HG02588 (cell line): ENCODE measurements at regions not wholly inside any gene's neighbourhood (a gene's known extent, or its start where the extent isn't known, plus 50 kb on each side); places are given as distances from the start of the nearest gene placed in this dataset.

Source experiments
- ATAC-seq: cut with Tn5 transposase; IDR thresholded peaks from one replicate; pipeline ENCODE4 v1.9.1; 2021; ENCODE audit warnings: mild to moderate bottlenecking, moderate library complexity; ENCODE audit not compliant: unreplicated experiment

DNA sequence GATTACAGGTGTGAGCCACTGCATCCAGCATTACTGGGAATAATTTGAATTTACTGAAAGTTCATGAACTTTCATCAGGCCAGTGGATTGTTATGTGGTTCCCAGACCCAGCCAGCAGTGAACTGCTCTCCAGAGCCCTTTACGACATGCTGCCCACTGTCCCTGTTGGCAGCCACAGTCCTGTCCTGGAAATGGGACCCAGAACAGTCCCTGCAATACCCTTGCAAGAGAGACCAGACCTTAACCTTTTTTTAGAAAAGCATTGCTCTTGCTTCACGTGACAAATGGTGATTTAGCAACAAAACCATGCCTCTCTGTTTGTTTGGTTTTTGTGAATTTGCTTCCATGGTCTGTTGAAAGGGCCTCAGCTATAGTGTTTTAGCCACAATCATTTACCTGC is 367.3 kb upstream of the C2CD4B start:
- no peak for ATAC-seq

DNA sequence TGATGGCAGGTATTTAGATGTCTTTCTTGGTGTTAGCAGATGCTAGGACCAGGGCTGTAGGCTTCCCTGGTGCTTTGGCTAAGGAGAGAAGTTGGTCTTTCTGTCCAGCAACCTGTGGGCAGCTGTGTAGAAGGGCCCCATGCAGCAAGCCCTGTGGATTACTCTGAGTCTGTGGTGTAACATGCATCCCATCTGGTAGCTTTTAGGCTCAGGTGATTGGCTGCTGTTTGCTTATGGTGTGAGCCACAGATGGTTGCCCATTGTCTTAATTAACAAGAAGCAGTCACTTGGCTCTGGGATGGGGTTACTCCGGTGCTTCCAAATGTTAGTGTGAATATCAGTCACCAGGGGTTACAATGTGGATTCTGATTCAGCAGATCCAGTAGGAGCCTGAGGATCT is 368.6 kb upstream of the C2CD4B start:
- no peak for ATAC-seq

DNA sequence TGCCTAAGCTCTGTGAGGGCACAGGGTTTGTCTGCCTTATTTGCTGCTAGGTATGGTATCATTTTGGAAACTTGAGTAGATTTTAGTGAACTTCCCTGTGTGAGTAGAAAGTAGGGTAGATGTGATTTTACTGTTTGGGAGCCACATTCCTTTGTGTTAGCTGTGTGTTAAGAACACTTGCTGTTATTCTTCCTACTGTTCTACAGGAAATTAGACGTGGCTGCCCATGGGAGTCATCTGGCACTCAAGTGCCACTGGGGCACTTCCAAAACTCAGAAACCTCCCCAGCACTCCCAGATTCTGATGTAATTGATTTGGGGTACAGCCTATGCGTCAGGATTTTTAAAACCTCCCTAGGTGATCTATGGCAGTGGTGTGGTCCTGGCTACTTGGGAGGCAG is 369.9 kb upstream of the C2CD4B start:
- no peak for ATAC-seq

DNA sequence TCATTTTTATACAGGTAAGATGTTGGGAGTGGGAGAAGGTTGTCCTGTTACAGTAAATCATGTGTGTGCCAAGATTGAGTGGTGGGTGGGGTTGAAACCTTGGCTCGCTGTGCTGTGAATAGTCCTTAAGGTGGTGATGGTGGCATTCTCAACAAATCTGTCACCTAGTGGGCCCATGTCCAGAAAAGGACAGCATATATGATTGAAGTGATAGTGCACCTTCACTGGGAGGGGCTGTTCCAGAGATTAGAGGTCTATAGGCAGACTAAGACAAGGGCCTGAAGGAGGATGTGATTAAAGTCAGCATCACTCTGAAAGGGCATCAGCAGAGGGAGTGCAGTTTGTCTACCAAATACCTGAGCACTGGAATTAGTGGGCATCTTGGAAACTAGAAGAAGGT is 374.2 kb upstream of the C2CD4B start:
- ATAC-seq: no peak

DNA sequence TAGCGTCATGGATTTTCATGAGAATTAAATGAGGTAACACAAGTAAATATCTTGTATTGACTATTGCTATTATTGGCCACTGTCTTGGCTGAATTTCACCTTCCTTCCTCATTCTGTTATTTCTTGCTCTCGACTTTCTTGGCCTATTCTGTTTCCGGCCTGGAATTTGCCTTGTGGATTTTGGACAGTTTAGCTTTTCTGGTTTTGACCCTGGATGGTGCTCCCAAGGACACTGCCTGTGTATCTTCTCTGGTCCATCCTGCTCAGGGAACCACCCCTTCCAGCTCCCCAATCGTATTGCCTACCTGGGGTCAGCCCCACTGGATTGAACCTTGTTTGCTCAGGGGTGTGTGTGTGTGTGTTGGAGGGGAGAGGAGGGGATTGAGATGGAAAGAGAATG is 376.2 kb upstream of the C2CD4B start:
- ATAC-seq: no peak

DNA sequence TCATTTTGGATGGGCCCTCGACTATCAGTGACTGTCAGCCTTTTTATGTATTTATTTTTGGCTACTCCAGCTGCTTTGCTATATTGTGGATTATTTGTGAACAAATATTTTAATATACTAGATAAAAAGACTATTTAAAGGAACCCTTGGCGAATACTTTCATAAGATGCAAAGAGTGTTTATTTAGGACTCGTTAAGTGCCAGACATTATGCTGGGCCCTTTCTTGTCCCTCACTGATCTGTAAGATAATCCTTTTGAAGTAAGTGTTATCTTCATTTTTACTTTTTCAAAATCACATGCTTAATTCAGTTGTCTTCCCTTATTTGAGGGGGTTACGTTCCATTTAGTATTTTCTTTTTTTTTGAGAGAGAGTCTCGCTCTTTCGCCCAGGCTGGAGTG is 376.8 kb upstream of the C2CD4B start:
- no peak for ATAC-seq

DNA sequence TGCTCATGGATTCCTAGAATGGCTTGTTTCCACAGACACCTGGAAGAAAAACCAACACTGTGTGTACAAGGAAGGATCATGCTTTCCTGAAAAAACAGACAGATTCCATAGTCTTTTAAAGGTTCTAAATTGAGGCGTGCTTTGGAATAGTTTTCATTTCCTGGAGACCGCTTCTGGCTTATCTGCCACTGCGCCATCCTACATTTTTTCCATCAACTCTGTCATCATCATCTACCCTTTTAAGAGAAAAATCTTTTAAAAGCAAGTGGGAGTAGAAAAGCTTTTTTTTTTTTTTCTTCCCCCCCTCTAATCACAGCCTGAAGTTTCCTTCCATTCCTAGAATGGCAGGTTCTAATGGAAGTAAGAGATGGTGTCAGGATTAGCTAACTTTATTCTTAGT is 379.4 kb upstream of the C2CD4B start:
- ATAC-seq: no peak

DNA sequence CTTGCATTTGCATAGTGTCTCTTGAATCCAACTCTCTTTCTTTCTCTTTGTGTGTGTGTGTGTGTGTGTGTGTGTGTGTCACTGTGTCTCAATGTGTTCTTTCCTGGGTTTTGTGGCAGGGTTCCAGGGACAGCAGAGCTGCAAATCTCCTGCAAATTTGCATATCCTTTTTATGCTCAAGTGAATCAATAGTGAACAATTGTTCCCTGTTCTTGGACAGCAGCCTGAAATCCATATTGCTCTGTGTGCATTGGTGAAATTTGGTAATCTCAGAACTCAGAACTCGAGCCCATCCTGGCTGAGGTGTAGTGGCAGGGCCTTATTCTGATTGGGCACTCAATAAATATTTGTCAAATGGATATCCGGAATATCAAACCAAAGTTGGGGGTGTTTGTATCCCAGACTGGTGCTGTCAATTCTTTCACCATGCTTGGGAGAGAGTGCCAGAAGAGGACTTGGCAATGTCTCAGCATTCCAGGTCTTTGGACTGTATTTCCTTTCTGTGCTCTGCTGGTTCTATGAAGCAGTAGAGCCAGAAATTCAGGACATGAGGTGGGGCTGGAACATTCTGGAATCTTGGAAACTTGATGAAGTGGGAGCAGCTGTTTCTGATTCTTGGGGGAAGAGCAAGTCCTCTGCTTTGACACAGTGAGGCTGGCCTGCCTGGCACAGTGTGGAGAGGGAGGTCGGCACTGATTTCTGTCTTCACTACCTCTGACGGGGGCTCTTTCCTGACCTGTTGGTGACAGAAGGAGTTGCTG is 380.6 kb upstream of the C2CD4B start:
- no peak for ATAC-seq

DNA sequence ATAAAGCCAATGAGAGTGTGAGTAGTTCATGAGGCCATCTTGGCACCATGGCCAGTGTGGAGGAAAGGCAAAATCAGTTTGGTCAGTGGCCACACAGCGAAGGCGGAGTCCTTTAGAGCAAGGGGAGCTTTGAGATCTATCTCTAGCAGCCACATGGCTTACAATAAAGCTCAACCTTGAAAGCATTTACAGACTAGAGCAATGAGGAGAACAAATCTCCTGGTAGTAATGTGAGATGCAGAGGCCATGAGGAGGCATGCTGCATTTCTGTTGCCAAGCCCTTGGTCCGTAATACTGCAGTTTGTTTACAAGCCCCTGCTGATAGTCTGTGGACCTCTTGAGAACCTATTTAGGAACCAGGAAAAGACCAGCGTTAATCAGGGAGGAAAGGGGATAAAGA is 381.5 kb upstream of the C2CD4B start:
- no peak for ATAC-seq

DNA sequence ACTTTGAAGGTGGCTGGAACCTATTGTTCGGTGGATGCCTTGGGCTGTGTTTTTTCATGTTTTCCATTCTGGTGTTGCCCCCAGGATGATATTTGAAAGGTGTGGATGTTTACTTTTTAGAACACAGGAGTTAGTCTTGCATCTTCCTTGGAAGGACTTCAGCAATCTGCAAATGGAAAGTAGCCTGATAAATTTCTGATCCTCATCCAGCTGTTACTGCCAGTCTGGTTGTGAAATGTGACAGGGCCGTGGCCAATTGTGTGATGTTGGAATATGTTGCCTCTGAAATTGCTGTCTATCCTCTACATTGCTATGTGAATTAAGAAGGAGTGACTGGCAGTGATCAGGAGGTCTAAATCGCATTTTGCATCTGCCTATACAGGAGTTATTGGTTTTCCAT is 382.5 kb upstream of the C2CD4B start:
- ATAC-seq: no peak

DNA sequence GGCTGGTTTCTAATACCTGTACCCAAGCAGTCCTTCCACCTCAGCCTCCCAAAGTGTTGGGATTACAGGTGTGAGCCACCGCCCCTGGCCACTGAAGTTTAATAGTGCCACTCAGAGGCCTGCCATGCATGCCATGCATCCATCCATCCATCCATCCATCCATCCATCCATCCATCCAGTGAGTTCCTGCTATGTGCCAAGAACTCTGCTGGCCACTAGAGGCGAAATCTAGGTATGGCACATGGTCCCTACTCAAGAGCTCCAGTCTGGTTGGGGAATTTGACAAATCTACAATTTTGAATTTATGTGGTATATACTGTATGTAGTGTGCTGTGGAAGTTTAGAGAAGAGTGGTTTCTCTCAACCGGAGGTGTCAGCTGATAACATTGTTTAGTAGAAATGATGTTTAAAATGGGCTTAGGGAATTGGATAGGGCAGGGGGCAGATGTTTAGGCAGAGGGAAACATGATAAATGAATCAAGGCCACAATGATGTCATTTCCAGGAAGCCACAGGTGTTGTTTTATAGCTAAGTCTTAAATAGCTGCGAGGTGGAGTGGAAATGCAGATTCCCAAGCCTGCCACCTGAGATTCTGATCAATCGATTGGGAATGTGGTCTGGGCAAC is 384.4 kb upstream of the C2CD4B start:
- no peak for ATAC-seq

DNA sequence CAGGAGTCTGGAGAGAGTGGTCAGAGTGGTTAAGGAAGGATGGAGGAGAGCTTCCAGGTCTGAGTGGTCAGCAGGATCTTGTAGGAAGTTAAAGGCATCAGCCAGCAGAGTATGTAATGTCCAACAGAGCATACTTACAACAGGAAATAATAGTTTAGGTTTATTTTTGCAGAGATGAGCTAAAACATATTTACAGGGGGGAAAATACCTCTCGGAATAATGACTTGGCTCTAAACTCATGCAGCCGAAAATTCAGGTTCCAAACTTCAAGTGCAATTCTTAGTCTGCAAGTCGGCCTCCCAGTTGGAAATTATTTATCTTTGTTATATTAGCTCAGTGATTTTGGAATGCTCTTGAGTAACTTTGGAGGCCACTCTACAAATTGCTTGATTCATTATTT is 385.0 kb upstream of the C2CD4B start:
- ATAC-seq: no peak

DNA sequence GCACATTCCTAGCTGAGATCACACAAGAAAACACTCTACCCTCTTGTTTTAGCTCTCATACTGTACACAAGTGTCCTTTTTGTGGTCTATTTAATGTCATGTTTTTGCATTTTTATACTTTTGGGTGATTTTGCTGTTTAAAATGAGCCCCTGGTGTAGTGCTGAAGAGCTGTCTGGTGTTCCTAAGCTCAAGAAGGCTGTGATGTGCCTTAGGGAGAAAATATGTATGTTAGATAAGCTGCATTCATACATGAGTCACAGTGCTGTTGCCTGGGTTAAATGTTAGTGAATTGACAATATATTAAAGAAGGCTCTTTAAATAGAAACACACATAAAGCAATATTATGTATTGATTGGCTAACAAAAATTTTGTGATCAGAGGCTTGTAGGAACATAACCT is 387.4 kb upstream of the C2CD4B start:
- ATAC-seq: no peak

DNA sequence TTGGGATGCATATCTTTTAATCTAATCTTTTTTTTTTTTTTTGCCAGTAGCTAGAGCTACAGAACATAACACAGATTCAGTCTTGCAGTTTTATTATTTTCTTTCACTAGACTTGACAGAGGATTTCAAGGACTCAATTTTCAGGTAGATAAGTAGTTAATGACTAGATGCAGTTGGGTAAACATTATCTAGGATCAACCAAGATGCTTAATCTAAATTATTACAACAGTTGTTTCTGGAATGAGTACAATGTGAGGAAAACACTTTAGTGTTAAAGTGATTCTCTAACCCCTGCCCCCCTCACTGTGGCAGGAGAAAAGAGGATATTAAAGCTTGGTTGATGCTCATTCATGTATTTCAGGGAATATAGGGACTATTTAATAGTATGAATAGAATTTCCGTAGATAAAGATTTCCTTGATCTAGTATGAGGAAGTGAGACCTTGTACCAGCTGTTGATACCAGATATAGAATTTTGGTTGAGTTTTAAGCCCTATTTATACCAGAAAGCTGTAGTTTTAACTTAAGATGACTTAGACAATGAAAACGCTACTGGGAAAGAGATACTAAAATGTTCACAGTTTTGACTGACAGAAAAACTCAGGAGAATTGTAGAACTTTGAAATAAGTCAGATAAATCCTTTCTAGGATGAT is 389.0 kb upstream of the C2CD4B start:
- no peak for ATAC-seq

DNA sequence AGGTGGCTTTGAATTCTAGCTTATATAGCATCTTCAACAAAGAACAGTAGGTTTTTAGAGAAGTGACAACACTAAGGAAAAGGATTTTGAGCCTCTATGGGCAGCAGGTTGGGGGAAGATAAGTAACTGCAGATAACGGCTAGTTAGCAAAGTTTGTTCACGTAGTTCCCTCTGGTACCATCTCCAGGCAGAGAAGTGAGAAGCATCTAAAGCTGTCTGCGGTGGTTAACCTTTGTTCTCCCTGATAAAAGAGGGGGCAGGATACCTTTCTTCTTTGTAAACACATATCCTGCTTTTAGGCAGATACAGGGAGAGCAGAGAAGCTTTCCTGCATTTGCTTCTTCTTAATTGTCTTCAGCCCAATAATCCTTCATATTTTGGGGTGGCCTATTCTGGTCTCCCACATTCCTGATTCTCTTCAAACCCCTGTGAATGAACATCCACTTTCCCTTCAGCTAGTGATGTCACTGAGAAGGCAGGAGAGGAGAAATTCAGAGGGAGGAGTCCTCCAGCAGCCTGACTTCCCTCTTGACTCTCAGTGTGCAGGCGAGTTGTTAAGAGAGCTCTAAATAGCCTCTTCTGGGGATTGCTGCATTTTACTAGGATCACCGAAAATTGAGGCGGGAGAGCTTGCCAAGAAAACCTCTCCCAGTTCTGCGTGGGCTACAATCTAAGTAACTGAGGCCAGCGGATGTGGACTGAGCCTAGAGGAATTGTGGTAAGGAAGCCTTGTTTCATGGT is 393.7 kb upstream of the C2CD4B start:
- ATAC-seq: no peak

DNA sequence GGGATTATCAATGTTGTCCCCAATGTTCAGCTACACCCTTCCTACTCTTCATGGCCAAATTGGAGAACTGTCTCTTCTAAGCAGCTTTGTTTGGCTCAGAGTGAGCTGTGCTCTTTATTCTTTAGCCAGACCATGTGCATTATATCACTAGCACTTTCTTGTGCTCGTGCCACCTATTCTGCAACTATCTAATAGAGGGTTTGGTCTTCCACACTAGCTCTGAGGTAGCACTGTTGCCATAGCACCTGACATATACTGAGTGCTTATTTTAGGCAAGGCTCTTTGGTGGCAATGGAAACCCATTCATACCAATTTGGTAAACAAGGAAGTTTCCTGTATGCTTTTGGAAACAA is 394.3 kb upstream of the C2CD4B start:
- no peak for ATAC-seq

DNA sequence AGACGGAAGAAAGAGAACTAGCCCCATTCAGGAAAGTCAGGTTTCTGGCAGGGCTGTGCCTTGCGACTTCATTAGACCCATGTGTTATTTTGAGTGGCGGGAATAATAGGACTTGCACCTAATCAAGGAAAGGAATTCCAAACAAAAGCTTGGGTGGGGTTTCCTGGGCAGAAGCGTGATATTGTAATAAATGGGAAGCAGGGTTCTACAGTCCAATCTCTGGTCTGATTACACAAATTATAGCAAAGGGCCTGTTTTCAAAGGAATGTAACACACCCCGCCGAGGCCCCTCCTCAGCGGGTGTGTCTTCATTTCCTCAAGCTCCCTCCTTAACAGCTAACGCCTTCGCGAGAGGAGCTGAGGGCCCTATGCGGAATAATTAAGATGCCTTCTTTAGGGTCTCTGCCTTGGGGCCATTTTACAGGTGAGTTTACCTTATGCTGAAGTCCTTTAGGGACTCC is 396.0 kb upstream of the C2CD4B start:
- ATAC-seq: no peak

DNA sequence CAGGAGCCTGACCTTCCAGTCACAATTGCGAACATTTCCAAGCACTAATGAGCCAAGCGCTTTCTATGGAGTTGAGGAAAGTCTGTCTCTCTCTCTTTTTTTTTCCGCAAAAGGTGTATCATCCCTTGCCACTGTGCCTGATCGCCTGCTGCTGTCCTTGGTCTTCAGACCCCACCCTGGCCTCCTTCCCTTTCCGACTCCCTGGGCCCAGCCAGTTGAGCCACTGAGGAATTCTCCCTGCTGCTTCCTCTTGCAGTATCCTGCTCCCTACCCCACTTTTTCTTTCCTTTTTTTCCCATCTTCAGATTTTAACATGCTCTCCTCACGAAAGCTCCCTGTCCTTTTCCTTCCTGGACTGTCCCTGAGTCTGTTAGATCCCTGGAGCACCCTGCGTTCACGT is 396.5 kb upstream of the C2CD4B start:
- ATAC-seq: no peak

DNA sequence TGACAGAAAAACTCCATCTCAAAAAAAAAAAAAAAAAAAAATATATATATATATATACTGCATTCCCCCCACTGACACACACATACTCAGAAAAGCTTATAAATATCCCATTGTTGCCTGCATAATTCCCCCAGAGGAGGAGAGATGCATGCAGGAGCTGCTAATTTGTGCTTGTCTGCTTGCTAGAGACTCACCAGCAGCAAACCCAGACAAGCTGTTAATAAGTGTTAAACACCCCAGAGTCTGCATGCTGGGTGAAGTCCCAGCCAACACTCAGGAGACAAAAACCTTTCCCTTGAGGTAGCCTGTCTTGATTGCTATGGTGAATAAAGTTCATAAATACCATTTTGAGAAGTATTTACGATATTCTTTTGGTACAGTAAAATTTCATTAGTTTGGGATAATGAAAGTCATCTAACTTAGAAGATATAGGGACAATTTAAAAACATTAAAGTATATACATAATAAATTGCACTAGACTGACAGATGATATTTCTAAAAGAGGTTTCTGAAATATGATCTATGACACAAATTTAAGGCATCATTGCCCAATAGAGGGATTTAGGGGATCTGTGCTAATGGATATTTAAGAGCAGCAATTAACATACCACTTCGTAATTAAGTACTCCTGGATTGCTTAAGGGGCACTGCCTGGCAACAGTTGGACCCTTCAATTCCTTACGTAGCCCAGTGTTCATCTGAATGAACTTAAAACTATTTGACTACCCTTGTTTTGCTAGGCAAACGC is 400.0 kb upstream of the C2CD4B start:
- no peak for ATAC-seq

DNA sequence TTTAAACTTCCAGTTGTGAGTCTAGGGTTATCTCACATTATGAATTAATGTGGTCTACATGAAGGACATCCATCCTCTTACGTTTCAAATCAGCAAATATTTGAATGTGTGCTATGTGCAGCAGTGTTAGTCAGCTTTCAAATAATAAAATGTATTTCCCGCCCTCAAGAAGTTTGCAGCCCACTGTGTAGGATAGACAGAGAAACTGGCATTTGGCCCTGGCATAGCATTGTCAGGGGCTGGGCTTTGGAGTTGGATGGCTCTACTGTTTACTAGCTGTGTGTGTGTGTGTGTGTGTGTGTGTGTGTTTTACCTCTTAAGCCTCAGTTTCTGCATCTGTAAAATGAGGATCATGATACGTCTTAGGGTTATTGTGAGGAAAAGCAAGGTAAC is 400.5 kb upstream of the C2CD4B start:
- ATAC-seq: no peak

DNA sequence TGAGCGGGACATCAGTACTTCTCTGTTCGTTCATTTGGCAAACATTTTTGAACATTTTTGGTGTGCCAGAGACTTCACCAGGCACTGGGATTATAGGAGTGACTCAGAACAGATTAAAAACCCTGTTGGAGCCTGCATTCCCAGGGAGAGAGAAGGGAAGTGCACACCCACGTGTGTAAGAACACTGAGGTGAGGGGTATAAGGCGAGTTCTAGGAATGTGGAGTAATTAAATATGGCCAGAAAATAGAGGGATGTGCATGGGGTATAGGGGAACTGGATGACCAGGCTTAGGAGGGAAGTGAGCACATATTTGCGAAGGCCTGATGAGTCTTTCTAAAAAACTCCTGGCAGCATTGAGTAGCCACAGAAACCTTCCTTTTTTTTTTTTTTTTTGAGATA is 401.2 kb upstream of the C2CD4B start:
- ATAC-seq: no peak
